Liver (tissue), 8 donors: ENCODE measurements at regions not wholly inside any gene's neighbourhood (a gene's known extent, or its start where the extent isn't known, plus 50 kb on each side); places are given as distances from the start of the nearest gene placed in this dataset.

Experiments
- DNase-seq: peaks from one replicate; pipeline ENCODE4 v3.0.0-alpha.2; 2017; ENCODE audit warnings: low spot score
- H3K27ac ChIP-seq, 2 donors: one replicate each; pipeline ENCODE4 v1.7.0; 2013; ENCODE audit warnings: inconsistent platforms in 2 of 2, low read length in 2 of 2, control low read depth in 1 of 2, low read depth in 1 of 2, mild to moderate bottlenecking in 1 of 2
- H3K27me3 ChIP-seq, 4 donors: one replicate each; pipeline versions ENCODE4 v1.6.1 to v1.7.0; 2013; ENCODE audit warnings: low read length in 3 of 4, inconsistent platforms in 1 of 4, mild to moderate bottlenecking in 1 of 4, moderate library complexity in 1 of 4; ENCODE audit not compliant: control insufficient read depth in 4 of 4, insufficient read depth in 4 of 4
- H3K36me3 ChIP-seq, 4 donors: one replicate each; pipeline versions ENCODE4 v1.6.1 to v1.7.0; 2013; ENCODE audit warnings: low read length in 3 of 4, mild to moderate bottlenecking in 3 of 4, low read depth in 1 of 4, moderate library complexity in 1 of 4; ENCODE audit not compliant: control insufficient read depth in 4 of 4, insufficient read depth in 3 of 4
- H3K4me1 ChIP-seq, 4 donors: one replicate each; pipeline versions ENCODE4 v1.6.1 to v1.7.0; 2013; ENCODE audit warnings: low read length in 3 of 4, mild to moderate bottlenecking in 3 of 4, moderate library complexity in 1 of 4; ENCODE audit not compliant: control insufficient read depth in 4 of 4, insufficient read depth in 4 of 4
- H3K4me3 ChIP-seq, 3 donors: one replicate each; pipeline versions ENCODE4 v1.6.1 to v1.7.0; 2013; ENCODE audit warnings: low read length in 3 of 3, control low read depth in 1 of 3, low read depth in 1 of 3, mild to moderate bottlenecking in 1 of 3
- H3K9ac ChIP-seq, 2 donors: one replicate each; pipeline ENCODE4 v1.7.0; 2013; ENCODE audit warnings: low read length in 2 of 2, mild to moderate bottlenecking in 2 of 2, moderate library complexity in 2 of 2, control low read depth in 1 of 2, low read depth in 1 of 2
- H3K9me3 ChIP-seq, 4 donors: one replicate each; pipeline versions ENCODE4 v1.6.1 to v1.7.0; 2013; ENCODE audit warnings: low read length in 3 of 4; ENCODE audit not compliant: control insufficient read depth in 4 of 4
- EGR1 ChIP-seq, 2 donors: IDR thresholded peaks; 2 replicates each; pipeline ENCODE4 v1.6.1; 2016 to 2018; ENCODE audit warnings: antibody characterized with exemption in 2 of 2, low read depth in 2 of 2
- FOXA1 ChIP-seq: IDR thresholded peaks from 2 replicates; pipeline ENCODE4 v1.6.1; 2016; ENCODE audit warnings: antibody characterized with exemption
- FOXA2 ChIP-seq: IDR thresholded peaks from 2 replicates; pipeline ENCODE4 v1.6.1; 2016; ENCODE audit warnings: antibody characterized with exemption
- GABPA ChIP-seq, 2 donors: IDR thresholded peaks in 1 of 2; conservative IDR thresholded peaks in 1 of 2; 2 replicates each; pipeline ENCODE4 v1.6.1; 2016; ENCODE audit warnings: antibody characterized with exemption in 2 of 2, mild to moderate bottlenecking in 1 of 2, moderate library complexity in 1 of 2
- HNF4A ChIP-seq, 2 donors: conservative IDR thresholded peaks; 2 replicates each; pipeline ENCODE4 v1.6.1; 2016; ENCODE audit warnings: antibody characterized with exemption in 2 of 2, mild to moderate bottlenecking in 2 of 2
- HNF4G ChIP-seq: IDR thresholded peaks from 2 replicates; pipeline ENCODE4 v1.6.1; 2016; ENCODE audit warnings: antibody characterized with exemption
- JUND ChIP-seq, 2 donors: IDR thresholded peaks; 2 replicates each; pipeline ENCODE4 v1.6.1; 2016; ENCODE audit warnings: antibody characterized with exemption in 2 of 2
- MAX ChIP-seq: IDR thresholded peaks from 2 replicates; pipeline ENCODE4 v1.6.1; 2016; ENCODE audit warnings: antibody characterized with exemption
- NR2F2 ChIP-seq: IDR thresholded peaks from 2 replicates; pipeline ENCODE4 v1.6.1; 2016; ENCODE audit warnings: antibody characterized with exemption
- RAD21 ChIP-seq, 2 donors: IDR thresholded peaks; 2 replicates each; pipeline ENCODE4 v1.6.1; 2016; ENCODE audit warnings: antibody characterized with exemption in 2 of 2, mild to moderate bottlenecking in 2 of 2
- RXRA ChIP-seq, 2 donors: IDR thresholded peaks; 2 replicates each; pipeline ENCODE4 v1.6.1; 2017 to 2018; ENCODE audit warnings: antibody characterized with exemption in 2 of 2, mild to moderate bottlenecking in 1 of 2
- SP1 ChIP-seq: IDR thresholded peaks from 2 replicates; pipeline ENCODE4 v1.6.1; 2018; ENCODE audit warnings: antibody characterized with exemption, mild to moderate bottlenecking
- TAF1 ChIP-seq: conservative IDR thresholded peaks from 2 replicates; pipeline ENCODE4 v1.6.1; 2016; ENCODE audit warnings: antibody characterized with exemption, mild to moderate bottlenecking
- YY1 ChIP-seq: IDR thresholded peaks from 2 replicates; pipeline ENCODE4 v1.6.1; 2016; ENCODE audit warnings: antibody characterized with exemption, mild to moderate bottlenecking
- ZBTB33 ChIP-seq: IDR thresholded peaks from 2 replicates; pipeline ENCODE4 v1.6.1; 2016; ENCODE audit warnings: antibody characterized with exemption
- WGBS: extraction: QIAGEN DNeasy Blood & Tissue Kit; methylation state at CpG from one replicate; pipeline ENCODE4 v1.1.7; 2013; 5-methylcytosine and 5-hydroxymethylcytosine counted together
- TF ChIP-seq, protein P1 (sequence below): fragments of 150-350 bp; IDR thresholded peaks from 2 replicates; pipeline ENCODE4 v1.5.1; 2017; ENCODE audit warnings: improper control_type of control experiment, low read depth, low read length; ENCODE audit not compliant: missing input control
- TF ChIP-seq, protein P2 (sequence below): IDR thresholded peaks from 2 replicates; pipeline ENCODE4 v1.6.1; 2016; ENCODE audit warnings: antibody characterized with exemption
- TF ChIP-seq, protein P3 (sequence below): IDR thresholded peaks from 2 replicates; pipeline ENCODE4 v1.6.1; 2016; ENCODE audit warnings: antibody characterized with exemption, mild to moderate bottlenecking
- donor health status: healthy.
- donor health status: healthy.
- donor health status: healthy.
- donor health status: healthy.
- donor health status: healthy.

DNA sequence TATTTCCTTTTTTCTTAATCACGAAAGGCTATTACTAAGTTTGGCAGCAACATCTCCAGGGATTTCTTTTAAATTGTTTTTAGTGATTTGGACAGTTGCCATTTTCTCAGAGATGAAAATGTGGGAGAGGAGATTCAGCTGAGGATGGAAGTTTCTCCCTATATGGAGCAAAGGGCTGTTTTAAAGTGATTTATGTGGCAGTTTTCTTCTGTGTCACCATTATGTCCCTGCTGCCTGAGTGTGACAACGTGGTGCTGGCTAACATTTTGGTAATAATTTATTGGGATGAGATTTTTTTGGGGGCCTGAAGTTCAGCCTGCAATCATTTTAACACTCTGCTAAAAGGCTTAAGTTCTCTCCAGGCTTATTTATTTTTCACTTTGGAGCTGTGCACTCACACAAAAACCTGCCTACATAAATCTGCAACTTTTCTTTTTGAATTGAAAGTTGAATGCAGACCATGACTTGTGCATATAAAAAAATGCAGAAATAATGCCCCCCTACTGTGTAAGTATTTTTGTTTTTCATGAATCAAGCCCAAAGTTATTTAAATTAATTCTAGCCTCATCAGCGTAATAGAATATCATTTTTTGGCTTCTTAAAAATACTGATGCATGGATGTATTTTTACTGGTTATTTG lies 210.9 kb downstream of the ZIC1 start (continued):
- no peak for TF ChIP-seq RAD21 (IDR thresholded peaks at IDR 0.05)
- no peak for TF ChIP-seq HNF4A (conservative IDR thresholded peaks at IDR 0.05)
- TF ChIP-seq SP1 = no peak
- no peak for TF ChIP-seq HNF4G

GRCh38 chr3:147620906-147621305 lies 211.7 kb downstream of the ZIC1 start:
- TF ChIP-seq, protein P1, sequence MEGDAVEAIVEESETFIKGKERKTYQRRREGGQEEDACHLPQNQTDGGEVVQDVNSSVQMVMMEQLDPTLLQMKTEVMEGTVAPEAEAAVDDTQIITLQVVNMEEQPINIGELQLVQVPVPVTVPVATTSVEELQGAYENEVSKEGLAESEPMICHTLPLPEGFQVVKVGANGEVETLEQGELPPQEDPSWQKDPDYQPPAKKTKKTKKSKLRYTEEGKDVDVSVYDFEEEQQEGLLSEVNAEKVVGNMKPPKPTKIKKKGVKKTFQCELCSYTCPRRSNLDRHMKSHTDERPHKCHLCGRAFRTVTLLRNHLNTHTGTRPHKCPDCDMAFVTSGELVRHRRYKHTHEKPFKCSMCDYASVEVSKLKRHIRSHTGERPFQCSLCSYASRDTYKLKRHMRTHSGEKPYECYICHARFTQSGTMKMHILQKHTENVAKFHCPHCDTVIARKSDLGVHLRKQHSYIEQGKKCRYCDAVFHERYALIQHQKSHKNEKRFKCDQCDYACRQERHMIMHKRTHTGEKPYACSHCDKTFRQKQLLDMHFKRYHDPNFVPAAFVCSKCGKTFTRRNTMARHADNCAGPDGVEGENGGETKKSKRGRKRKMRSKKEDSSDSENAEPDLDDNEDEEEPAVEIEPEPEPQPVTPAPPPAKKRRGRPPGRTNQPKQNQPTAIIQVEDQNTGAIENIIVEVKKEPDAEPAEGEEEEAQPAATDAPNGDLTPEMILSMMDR = no peak
- TF ChIP-seq EGR1 (IDR thresholded peaks at IDR 0.05; ENCODE audit: low read depth in 2 of 2) (no peak), FOXA1 (no peak), GABPA (IDR thresholded peaks at IDR 0.05 in 1 of 2, conservative IDR thresholded peaks at IDR 0.05 in 1 of 2) (no peak)
- Histone ChIP-seq H3K4me3 (no peak overlapping the region), H3K9ac (no peak overlapping the region), H3K36me3 (no peaks in the 10 kb centered on the region), H3K27me3 (peaks cover 0 to 3% (median 0%) of the 10 kb centered on the region in 4 donors), H3K27ac (no peak overlapping the region), H3K4me1 (no peaks in the 10 kb centered on the region), H3K9me3 (no peaks in the 10 kb centered on the region)
- no peak for DNase-seq

DNA sequence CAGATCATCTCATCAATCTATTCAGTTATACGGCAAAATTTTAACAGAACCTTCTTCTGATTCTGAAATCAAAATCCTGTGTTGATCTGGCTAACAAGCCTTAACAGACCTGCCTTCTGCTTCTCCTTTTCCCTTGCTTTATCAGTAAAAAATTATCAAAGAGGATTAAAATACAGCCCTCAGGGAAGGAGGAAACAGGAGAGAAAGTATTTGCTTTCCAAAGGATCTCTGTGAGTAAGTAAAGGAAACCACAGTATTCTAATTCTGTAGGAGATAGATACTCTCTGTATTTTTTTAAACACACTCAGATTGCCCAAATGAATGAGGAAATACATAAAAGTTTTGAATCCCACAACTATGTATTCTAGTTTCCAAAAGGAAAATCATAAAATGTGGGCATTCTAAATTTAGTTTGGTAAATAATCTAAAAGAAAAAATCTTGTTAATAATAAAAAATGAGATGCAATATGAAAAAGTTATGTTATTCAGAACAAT lies 221.8 kb downstream of the ZIC1 start:
- Histone ChIP-seq H3K9ac (no peak overlapping the region), H3K36me3 (no peaks in the 10 kb centered on the region), H3K9me3 (peaks cover 0 to 3% (median 0%) of the 10 kb centered on the region in 4 donors), H3K27me3 (no peaks in the 10 kb centered on the region), H3K27ac (no peak overlapping the region), H3K4me1 (no peaks in the 10 kb centered on the region), H3K4me3 (no peak overlapping the region)
- TF ChIP-seq RXRA (IDR thresholded peaks at IDR 0.05) = no peak
- TF ChIP-seq FOXA2 = no peak
- no peak for TF ChIP-seq NR2F2
- no peak for TF ChIP-seq EGR1 (IDR thresholded peaks at IDR 0.05; ENCODE audit: low read depth in 2 of 2)
- TF ChIP-seq JUND (IDR thresholded peaks at IDR 0.05) = no peak
- TF ChIP-seq HNF4A (conservative IDR thresholded peaks at IDR 0.05) = no peak
- TF ChIP-seq FOXA1 = no peak
- TF ChIP-seq RAD21 (IDR thresholded peaks at IDR 0.05) = no peak
- TF ChIP-seq, protein P2, sequence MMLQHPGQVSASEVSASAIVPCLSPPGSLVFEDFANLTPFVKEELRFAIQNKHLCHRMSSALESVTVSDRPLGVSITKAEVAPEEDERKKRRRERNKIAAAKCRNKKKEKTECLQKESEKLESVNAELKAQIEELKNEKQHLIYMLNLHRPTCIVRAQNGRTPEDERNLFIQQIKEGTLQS = no peak
- TF ChIP-seq, protein P3, sequence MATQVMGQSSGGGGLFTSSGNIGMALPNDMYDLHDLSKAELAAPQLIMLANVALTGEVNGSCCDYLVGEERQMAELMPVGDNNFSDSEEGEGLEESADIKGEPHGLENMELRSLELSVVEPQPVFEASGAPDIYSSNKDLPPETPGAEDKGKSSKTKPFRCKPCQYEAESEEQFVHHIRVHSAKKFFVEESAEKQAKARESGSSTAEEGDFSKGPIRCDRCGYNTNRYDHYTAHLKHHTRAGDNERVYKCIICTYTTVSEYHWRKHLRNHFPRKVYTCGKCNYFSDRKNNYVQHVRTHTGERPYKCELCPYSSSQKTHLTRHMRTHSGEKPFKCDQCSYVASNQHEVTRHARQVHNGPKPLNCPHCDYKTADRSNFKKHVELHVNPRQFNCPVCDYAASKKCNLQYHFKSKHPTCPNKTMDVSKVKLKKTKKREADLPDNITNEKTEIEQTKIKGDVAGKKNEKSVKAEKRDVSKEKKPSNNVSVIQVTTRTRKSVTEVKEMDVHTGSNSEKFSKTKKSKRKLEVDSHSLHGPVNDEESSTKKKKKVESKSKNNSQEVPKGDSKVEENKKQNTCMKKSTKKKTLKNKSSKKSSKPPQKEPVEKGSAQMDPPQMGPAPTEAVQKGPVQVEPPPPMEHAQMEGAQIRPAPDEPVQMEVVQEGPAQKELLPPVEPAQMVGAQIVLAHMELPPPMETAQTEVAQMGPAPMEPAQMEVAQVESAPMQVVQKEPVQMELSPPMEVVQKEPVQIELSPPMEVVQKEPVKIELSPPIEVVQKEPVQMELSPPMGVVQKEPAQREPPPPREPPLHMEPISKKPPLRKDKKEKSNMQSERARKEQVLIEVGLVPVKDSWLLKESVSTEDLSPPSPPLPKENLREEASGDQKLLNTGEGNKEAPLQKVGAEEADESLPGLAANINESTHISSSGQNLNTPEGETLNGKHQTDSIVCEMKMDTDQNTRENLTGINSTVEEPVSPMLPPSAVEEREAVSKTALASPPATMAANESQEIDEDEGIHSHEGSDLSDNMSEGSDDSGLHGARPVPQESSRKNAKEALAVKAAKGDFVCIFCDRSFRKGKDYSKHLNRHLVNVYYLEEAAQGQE = no peak
- no peak for TF ChIP-seq ZBTB33
- TF ChIP-seq TAF1 = no peak
- TF ChIP-seq MAX = no peak
- no peak for TF ChIP-seq SP1
- no peak for TF ChIP-seq GABPA (IDR thresholded peaks at IDR 0.05 in 1 of 2, conservative IDR thresholded peaks at IDR 0.05 in 1 of 2)
- TF ChIP-seq YY1 = no peak
- no peak for TF ChIP-seq HNF4G
- TF ChIP-seq, protein P1 = no peak
- WGBS = 95% methylated on average over 1 of the region's 1 CpG
- DNase-seq = no peak
